ENCODE measurements at regions not wholly inside any gene's neighbourhood (a gene's known extent, or its start where the extent isn't known, plus 50 kb on each side); places are given as distances from the start of the nearest gene placed in this dataset.

GRCh38 chr12:68449196-68449595, 117.0 kb upstream of the MDM1 start:
- DNase-seq (ENCODE audit: low read depth in 2 of 2, low spot score in 1 of 2): no peak

- DNase-seq (ENCODE audit: low read depth in 2 of 2, low spot score in 1 of 2): no peak
Measured at GRCh38 chr12:68450947-68451260, 118.7 kb upstream of the MDM1 start.

- no peak for DNase-seq (ENCODE audit: low read depth in 2 of 2, low spot score in 1 of 2)
Measured at GRCh38 chr12:68451261-68452077, 119.3 kb upstream of the MDM1 start.

DNA sequence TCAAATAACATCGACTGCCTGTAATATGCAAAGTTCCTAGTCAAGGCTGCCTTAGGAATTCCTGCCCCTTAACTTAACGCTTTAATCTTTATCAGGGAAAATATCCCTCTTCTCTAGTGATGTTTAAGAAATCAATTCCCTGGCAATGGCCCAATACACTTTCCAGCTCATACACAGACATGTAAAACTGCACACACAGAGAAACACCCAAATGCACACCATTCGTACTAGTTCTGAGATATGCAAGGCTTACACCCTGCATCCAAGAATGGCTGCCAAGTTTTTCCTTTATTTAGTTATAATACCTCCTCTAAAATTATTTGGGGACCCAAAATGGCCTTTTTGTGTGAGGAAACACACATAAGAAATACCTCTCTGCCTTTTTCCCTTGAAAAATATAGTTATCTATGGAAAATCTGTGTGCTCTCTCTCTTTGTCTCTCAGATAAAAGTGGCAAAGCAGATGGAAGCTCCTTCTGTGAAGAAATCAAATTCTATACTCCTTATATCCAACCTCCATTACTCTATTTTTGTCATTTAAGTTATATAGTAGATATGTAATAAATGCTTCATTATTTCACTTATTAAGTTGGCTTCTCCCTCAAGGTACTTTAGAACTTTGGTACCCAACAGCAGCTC, 120.0 kb upstream of the MDM1 start:
- DNase-seq (ENCODE audit: low read depth in 2 of 2, low spot score in 1 of 2): no peak

DNA sequence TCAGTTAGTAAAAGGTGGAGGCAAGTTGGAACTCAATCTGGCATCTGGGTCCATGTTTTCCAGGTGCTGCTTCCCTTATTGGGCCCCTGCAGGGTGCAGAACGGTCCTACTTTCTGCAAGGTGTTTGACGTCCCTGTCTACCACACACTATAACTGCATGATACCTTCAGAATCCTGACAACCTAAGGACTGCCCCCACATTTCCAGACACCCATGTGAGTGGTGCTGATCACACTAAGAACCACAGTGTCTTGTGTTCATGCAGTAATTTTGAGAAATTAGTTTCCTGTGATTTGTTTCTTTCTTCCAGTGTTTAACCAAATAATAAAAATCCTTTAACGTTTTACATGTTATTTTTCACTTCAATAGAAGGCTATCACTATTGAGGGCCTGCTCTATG, 121.1 kb upstream of the MDM1 start:
- DNase-seq (ENCODE audit: low read depth in 2 of 2, low spot score in 1 of 2): no peak

DNA sequence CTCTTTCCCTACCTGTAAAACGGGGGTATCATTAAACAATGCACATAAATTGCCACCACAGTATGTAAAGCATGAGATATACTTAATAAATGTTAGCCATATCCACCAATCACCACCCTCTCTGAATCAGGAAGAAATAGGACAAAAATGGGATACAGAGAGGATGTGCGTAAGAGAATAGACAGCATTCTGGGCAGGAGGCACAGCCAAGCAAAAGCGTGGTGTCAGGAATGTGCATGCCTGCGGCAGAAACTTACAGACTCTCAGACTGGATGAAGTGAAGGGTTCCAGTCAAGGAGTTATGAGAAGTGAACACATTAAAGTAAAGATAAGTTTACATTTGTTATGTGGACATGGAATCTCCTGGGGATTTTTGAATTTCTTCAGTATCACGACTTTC, 121.7 kb upstream of the MDM1 start:
- DNase-seq (ENCODE audit: low read depth in 2 of 2, low spot score in 1 of 2): no peak

DNA sequence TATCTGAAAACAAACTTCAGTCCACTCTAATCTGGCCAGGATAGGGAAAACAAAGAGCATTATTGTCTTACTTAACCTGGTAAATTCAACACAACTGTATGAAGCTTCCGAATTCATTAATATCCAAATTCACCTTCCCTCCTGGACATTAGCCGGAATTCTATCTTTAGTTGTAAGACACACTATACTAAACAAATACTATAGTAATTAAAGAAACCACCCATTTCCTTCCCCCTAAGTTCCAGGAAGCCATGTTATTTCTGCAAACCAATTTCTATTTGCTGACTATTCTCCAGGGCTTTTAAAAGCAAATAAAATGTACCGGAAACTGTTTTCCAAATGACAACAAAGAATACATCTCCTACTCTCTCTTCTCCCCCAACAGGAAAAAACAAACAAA, 122.7 kb upstream of the MDM1 start:
- DNase-seq (ENCODE audit: low read depth in 2 of 2, low spot score in 1 of 2): no peak

- DNase-seq (ENCODE audit: low read depth in 2 of 2, low spot score in 1 of 2): no peak
Measured at GRCh38 chr12:68455691-68456345, 123.7 kb upstream of the MDM1 start.

DNA sequence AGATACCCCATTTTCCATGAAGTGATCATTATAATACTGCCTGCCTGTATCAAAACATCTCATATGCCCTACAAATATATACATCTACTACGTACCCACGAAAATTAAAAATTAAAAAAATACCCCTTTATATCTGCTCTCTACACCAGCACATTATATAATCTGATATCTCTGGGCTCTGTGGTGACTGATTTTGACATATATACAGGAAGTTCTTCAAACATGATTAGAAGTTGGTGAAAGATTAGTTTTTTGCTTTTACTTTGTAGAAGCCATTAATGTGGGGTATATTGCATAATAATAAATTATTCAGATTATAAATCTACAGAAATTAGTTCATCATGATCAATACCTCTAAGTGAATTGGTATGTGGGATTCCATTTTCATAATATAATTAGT, 126.7 kb upstream of the MDM1 start:
- no peak for DNase-seq (ENCODE audit: low read depth in 2 of 2, low spot score in 1 of 2)

DNA sequence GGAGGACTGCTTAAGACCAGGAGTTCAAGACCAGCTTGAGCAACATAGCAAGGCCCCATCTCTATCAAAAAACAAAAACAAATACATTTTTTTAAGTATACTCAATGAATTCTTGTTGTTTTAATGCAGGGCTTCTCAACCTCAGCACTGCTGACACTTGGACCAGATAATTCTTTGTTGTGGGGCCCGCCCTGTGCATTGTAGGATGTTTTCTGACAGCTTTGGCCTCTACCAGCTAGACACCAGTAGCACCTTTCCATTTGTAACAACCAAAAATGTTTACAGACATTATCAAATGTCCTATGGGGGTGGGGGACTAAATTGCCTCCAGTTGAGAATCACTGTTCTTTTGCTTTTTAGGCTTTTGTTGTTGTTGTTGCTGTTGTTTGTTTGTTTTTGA, 128.1 kb upstream of the MDM1 start:
- DNase-seq (ENCODE audit: low read depth in 2 of 2, low spot score in 1 of 2): no peak

DNA sequence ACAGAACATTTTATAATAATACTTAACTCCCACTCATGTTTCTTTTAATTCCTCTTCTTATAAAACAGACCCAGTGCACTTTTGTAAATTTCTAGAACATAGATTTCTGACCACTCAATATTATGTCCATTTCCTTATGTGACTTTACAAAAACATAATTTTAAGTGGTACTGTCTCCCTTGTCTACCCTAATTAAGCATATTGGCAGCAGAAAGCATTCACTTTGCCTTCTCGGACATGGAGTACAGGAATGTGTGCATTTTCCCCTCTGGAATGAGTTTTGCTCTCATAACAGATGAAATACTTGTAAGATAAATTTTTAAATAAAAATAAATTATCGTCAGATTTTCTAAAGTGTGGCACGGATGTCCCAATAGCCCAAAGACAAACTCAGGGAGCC, 129.5 kb upstream of the MDM1 start:
- DNase-seq (ENCODE audit: low read depth in 2 of 2, low spot score in 1 of 2): no peak

- no peak for DNase-seq (ENCODE audit: low read depth in 2 of 2, low spot score in 1 of 2)
Measured at GRCh38 chr12:68462803-68463202, 130.6 kb upstream of the MDM1 start.

GRCh38 chr12:68465227-68465626, 133.1 kb upstream of the MDM1 start:
- DNase-seq (ENCODE audit: low read depth in 2 of 2, low spot score in 1 of 2): no peak

- DNase-seq (ENCODE audit: low read depth in 2 of 2, low spot score in 1 of 2): no peak
Measured at GRCh38 chr12:68467514-68467913, 135.4 kb upstream of the MDM1 start.

- DNase-seq (ENCODE audit: low read depth in 2 of 2, low spot score in 1 of 2): no peak
Measured at GRCh38 chr12:68468036-68468435, 135.9 kb upstream of the MDM1 start.

GRCh38 chr12:68469113-68469512, 137.0 kb upstream of the MDM1 start:
- no peak for DNase-seq (ENCODE audit: low read depth in 2 of 2, low spot score in 1 of 2)

DNA sequence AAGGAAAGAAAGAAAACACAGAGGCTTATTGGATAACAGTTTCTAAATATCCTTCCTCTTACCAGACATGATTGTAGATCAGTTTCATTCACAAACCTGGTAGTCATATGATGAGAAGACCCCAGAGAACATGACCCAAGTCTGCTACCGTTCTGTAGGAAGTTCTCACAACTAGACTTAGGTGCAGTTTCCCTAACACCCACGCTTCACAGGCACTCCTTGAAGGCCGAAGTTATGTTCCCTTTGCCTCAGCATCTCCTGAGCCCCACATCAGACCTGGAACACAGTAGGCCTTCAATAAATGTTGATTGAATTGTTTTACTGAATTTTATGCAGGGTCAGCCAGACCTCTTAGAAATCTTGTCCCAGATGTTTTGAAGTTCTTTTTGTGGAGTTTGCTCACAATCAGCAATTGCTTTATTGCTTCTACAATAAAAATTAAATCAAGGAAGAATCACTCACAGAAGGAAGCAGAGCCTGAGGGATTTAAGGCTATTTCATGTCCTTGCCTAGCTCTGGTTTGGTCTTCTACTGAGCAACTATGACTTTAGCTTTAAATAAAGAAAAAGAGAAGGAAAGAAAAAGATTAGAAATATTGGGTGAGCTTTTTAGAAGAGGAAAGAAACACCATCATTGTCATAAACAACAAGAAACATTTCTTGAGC, 138.6 kb upstream of the MDM1 start:
- no peak for DNase-seq (ENCODE audit: low read depth in 2 of 2, low spot score in 1 of 2)

DNA sequence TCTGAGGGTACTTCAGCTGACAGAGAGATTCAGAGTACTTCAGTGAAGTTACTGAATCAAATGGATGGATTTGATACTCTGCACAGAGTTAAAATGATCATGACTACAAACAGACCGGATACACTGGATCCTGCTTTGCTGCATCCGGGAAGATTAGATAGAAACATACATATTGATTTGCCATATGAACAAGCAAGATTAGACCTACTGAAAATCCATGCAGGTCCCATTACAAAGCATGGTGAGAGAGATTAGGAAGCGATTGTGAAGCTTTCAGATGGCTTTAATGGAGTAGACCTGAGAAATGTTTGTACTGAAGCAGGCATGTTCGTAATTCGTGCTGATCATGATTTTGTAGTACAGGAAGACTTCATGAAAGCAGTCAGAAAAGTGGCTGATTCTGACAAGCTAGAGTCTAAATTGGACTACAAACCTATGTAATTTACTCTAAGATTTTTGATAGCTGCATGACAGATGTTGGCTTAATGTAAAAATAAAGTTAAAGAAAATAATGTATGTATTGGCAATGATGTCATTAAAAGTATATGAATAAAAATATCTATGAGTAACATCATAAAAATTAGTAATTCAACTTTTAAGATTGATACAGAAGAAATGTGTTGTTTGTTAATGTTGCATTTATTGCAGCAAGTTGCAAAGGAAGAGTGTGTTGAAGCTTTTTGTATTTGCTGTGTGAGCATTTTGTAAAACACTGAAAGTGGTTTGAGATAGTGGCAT, 136.1 kb upstream of the RAP1B start:
- no peak for DNase-seq (ENCODE audit: low read depth in 2 of 2, low spot score in 1 of 2)

DNA sequence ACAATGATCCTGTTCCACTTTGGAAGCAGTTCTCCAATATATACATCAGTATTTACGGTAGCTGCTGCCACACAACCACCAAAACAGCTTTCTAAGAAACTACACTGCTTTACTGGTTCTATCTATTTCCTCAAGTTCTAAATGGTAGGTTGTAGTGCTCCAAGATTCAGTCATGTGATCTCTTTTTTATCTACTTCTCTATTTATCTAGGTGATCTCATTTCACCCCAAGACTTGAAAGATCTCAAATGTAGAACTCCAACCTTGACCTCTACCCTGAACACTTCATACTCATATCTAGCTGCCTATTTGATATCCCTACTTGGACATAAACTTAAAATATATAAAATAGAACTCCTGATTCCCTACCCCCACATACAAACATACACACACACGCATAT, 133.9 kb upstream of the RAP1B start:
- no peak for DNase-seq (ENCODE audit: low read depth in 2 of 2, low spot score in 1 of 2)

GRCh38 chr12:68477261-68477772, 133.4 kb upstream of the RAP1B start:
- DNase-seq (ENCODE audit: low read depth in 2 of 2, low spot score in 1 of 2): no peak

DNA sequence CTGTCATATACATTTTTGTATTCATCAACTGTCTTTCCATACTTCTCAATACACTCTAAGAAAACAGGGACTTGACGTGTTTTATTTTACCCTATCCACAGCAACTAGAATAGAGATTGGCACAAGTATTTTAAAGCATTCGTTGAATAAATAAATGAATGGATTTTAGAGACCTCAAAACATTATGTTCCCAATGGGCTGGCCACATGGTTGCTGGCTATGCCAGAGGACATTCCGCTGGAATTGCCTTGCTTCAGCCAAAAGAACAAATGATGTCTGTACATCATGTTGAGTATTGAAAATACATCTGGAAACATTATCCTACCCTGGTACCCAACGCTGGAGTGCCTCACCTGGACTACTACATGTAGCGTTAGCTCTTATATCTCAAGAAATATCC, 132.8 kb upstream of the RAP1B start:
- DNase-seq (ENCODE audit: low read depth in 2 of 2, low spot score in 1 of 2): no peak

Measured in stimulated activated CD8-positive, alpha-beta memory T cell treated with anti-CD3 and anti-CD28 coated beads, Interleukin-4, amount 100 ng/mL, for 4 hours (primary cell).